Astrocyte (in vitro differentiated cells and primary cell): ENCODE measurements at regions not wholly inside any gene's neighbourhood (a gene's known extent, or its start where the extent isn't known, plus 50 kb on each side); places are given as distances from the start of the nearest gene placed in this dataset.

Experiments used
- CTCF ChIP-seq: IDR thresholded peaks from 2 replicates; pipeline ENCODE4 v1.5.1; 2011; ENCODE audit warnings: low read depth, mild to moderate bottlenecking, inconsistent platforms, low read length, moderate library complexity; ENCODE audit not compliant: insufficient read depth
- EZH2 ChIP-seq: IDR thresholded peaks from 2 replicates; pipeline ENCODE4 v1.6.1; 2012; ENCODE audit warnings: mild to moderate bottlenecking, low read length, inconsistent platforms; ENCODE audit not compliant: insufficient read depth

- TF ChIP-seq CTCF (no peak), EZH2 (no peak)
Measured at GRCh38 chr7:441684-442421, 77.8 kb downstream of the PDGFA start.
